ENCODE measurements at regions not wholly inside any gene's neighbourhood (a gene's known extent, or its start where the extent isn't known, plus 50 kb on each side); places are given as distances from the start of the nearest gene placed in this dataset.

- no peak for DNase-seq (ENCODE audit: low spot score)
These were observed 138.5 kb upstream of the FLRT2 start for GRCh38 chr14:85391455-85391854.

GRCh38 chr14:85391892-85392291 is 138.1 kb upstream of the FLRT2 start:
- DNase-seq (ENCODE audit: low spot score): no peak

GRCh38 chr14:85399186-85399585 is 130.8 kb upstream of the FLRT2 start:
- no peak for DNase-seq (ENCODE audit: low spot score)

- DNase-seq (ENCODE audit: low spot score): no peak
These were observed 129.3 kb upstream of the FLRT2 start for GRCh38 chr14:85400678-85401077.

- DNase-seq (ENCODE audit: low spot score): no peak
These were observed 128.6 kb upstream of the FLRT2 start for GRCh38 chr14:85401384-85401783.

- no peak for DNase-seq (ENCODE audit: low spot score)
These were observed 127.3 kb upstream of the FLRT2 start for GRCh38 chr14:85402569-85403162.

- DNase-seq (ENCODE audit: low spot score): no peak
These were observed 120.3 kb upstream of the FLRT2 start for GRCh38 chr14:85409481-85410210.

- no peak for DNase-seq (ENCODE audit: low spot score)
These were observed 117.2 kb upstream of the FLRT2 start for GRCh38 chr14:85412756-85413155.

- DNase-seq (ENCODE audit: low spot score): no peak
These were observed 116.0 kb upstream of the FLRT2 start for GRCh38 chr14:85413836-85414526.

GRCh38 chr14:85415015-85415712 is 114.8 kb upstream of the FLRT2 start:
- DNase-seq (ENCODE audit: low spot score): no peak

- no peak for DNase-seq (ENCODE audit: low spot score)
These were observed 113.2 kb upstream of the FLRT2 start for GRCh38 chr14:85416771-85417170.

- DNase-seq (ENCODE audit: low spot score): no peak
These were observed 112.5 kb upstream of the FLRT2 start for GRCh38 chr14:85417396-85417795.

- no peak for DNase-seq (ENCODE audit: low spot score)
These were observed 111.2 kb upstream of the FLRT2 start for GRCh38 chr14:85418721-85419120.

- DNase-seq (ENCODE audit: low spot score): no peak
These were observed 109.7 kb upstream of the FLRT2 start for GRCh38 chr14:85420278-85420677.

- no peak for DNase-seq (ENCODE audit: low spot score)
These were observed 109.2 kb upstream of the FLRT2 start for GRCh38 chr14:85420707-85421106.

- DNase-seq (ENCODE audit: low spot score): no peak
These were observed 108.6 kb upstream of the FLRT2 start for GRCh38 chr14:85421186-85421877.

- DNase-seq (ENCODE audit: low spot score): no peak
These were observed 106.1 kb upstream of the FLRT2 start for GRCh38 chr14:85423889-85424288.

GRCh38 chr14:85425507-85425906 is 104.4 kb upstream of the FLRT2 start:
- no peak for DNase-seq (ENCODE audit: low spot score)

GRCh38 chr14:85426068-85426935 is 103.6 kb upstream of the FLRT2 start:
- DNase-seq (ENCODE audit: low spot score): no peak

- no peak for DNase-seq (ENCODE audit: low spot score)
These were observed 101.0 kb upstream of the FLRT2 start for GRCh38 chr14:85428926-85429325.

GRCh38 chr14:85437148-85437547 is 92.8 kb upstream of the FLRT2 start:
- DNase-seq (ENCODE audit: low spot score): no peak
